Uterus (tissue), 3 donors: ENCODE measurements at regions not wholly inside any gene's neighbourhood (a gene's known extent, or its start where the extent isn't known, plus 50 kb on each side); places are given as distances from the start of the nearest gene placed in this dataset.
"Not testable (repeated sequence)": the region's sequence is repeated elsewhere in the genome, so short reads cannot be mapped to it uniquely, and the experiment has no call there.

Experiments
- DNase-seq, 2 donors: peaks; one replicate each; pipeline ENCODE4 v3.0.0-alpha.2; 2019 to 2020
- H3K27ac ChIP-seq, 2 donors: fragments of 200-600 bp; sonication (generic); 1 replicate in 1 of 2; 2 replicates in 1 of 2; pipeline ENCODE4 v1.5.1; 2016 to 2018
- H3K27me3 ChIP-seq, 2 donors: fragments of 200-600 bp; sonication (generic); one replicate each; pipeline ENCODE4 v1.5.1; 2018 to 2019; ENCODE audit warnings: control low read depth in 1 of 2
- H3K36me3 ChIP-seq, 2 donors: fragments of 200-600 bp; sonication (generic); one replicate each; pipeline ENCODE4 v1.5.1; 2019; ENCODE audit warnings: control low read depth in 1 of 2
- H3K4me1 ChIP-seq, 2 donors: fragments of 200-600 bp; sonication (generic); one replicate each; pipeline ENCODE4 v1.5.1; 2018 to 2019; ENCODE audit warnings: control low read depth in 1 of 2
- H3K4me3 ChIP-seq, 2 donors: fragments of 200-600 bp; sonication (generic); 1 replicate in 1 of 2; 2 replicates in 1 of 2; pipeline ENCODE4 v1.5.1; 2018 to 2019; ENCODE audit warnings: mild to moderate bottlenecking in 1 of 2
- H3K9me3 ChIP-seq, 2 donors: fragments of 200-600 bp; sonication (generic); one replicate each; pipeline ENCODE4 v1.5.1; 2019; ENCODE audit warnings: control low read depth in 1 of 2
- POLR2A ChIP-seq, 2 donors: fragments of 450-650 bp; IDR thresholded peaks; one replicate each; pipeline ENCODE4 v1.6.1; 2016; ENCODE audit warnings: antibody characterized with exemption in 2 of 2, mild to moderate bottlenecking in 1 of 2, moderate library complexity in 1 of 2
- intact Hi-C: fragments of 100-400 bp; cut with DNase I; formaldehyde crosslinking; loops from one replicate; pipeline ENCODE4 v1.15.1; 2023; ENCODE audit warnings: low total_unique reads
- TF ChIP-seq, protein P1 (sequence below), 4 experiments: fragments of 200-600 bp in 2 of 4; fragments of 450-650 bp in 2 of 4; sonication (generic) in 2 of 4; IDR thresholded peaks; one replicate each; pipeline ENCODE4 v1.5.1; 2016 to 2019; ENCODE audit warnings: antibody characterized with exemption in 4 of 4, mild to moderate bottlenecking in 2 of 4, moderate library complexity in 1 of 4
- donor health status: DM: yes; HTN: yes; CAD: no.

DNA sequence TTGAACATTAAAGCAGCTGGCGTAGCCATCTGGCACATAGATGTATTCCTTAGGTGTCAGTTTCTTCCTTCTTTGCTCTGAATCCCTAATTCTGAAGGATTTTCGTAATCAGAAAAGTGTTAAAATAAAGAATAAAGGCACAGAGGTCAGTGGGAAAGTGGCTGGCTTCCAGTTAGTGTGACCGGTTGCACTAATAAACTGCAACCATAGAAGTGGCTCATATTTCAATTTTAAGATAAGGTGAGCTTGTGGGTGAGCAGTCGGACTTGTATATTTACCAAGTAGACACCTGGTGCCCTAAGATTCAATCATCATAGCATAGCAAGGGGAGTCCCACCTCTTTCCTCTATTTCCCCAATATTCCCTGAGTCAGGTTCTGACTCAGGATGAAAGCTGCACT is 459.6 kb downstream of the ACTL7B start:
- TF ChIP-seq POLR2A (IDR thresholded peaks at IDR 0.05) = no peak
- TF ChIP-seq, protein P1, sequence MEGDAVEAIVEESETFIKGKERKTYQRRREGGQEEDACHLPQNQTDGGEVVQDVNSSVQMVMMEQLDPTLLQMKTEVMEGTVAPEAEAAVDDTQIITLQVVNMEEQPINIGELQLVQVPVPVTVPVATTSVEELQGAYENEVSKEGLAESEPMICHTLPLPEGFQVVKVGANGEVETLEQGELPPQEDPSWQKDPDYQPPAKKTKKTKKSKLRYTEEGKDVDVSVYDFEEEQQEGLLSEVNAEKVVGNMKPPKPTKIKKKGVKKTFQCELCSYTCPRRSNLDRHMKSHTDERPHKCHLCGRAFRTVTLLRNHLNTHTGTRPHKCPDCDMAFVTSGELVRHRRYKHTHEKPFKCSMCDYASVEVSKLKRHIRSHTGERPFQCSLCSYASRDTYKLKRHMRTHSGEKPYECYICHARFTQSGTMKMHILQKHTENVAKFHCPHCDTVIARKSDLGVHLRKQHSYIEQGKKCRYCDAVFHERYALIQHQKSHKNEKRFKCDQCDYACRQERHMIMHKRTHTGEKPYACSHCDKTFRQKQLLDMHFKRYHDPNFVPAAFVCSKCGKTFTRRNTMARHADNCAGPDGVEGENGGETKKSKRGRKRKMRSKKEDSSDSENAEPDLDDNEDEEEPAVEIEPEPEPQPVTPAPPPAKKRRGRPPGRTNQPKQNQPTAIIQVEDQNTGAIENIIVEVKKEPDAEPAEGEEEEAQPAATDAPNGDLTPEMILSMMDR (IDR thresholded peaks at IDR 0.05) = no peak
- Histone ChIP-seq H3K4me3 (no peak overlapping the region), H3K27me3 (no peaks in the 10 kb centered on the region)

DNA sequence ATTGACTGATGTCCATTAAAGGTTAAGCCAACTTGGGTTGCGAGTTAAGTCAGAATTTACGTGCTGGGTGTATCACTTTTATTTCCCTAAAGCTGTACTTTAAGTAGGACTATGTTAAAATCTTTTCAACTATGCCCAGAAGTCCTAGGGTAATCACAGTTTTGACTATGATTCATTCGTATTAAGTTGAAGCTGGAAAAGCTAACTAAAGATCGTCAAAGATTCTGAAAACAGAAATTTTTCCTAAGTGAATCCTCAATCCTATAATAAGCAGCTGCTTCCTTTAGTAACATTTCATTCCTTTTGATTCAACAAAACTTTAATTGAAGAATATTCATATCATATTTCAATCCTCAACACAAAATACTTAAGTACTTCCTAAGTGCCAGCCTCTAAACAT is 460.4 kb downstream of the ACTL7B start:
- Histone ChIP-seq H3K27ac (no peak overlapping the region), H3K36me3 (no peaks in the 10 kb centered on the region), H3K4me1 (no peaks in the 10 kb centered on the region), H3K9me3 (no peaks in the 10 kb centered on the region), H3K27me3 (no peaks in the 10 kb centered on the region), H3K4me3 (no peak overlapping the region)
- intact Hi-C loops = no loop called here
- DNase-seq = no peak
- no peak for TF ChIP-seq POLR2A (IDR thresholded peaks at IDR 0.05)
- TF ChIP-seq, protein P1 (IDR thresholded peaks at IDR 0.05) = no peak

More for the DNA sequence above, 459.6 kb downstream of the ACTL7B start:
- intact Hi-C loops = no loop called here
- Histone ChIP-seq H3K27ac (no peak overlapping the region), H3K4me1 (no peaks in the 10 kb centered on the region), H3K36me3 (no peaks in the 10 kb centered on the region), H3K9me3 (no peaks in the 10 kb centered on the region)
- no peak for DNase-seq

DNA sequence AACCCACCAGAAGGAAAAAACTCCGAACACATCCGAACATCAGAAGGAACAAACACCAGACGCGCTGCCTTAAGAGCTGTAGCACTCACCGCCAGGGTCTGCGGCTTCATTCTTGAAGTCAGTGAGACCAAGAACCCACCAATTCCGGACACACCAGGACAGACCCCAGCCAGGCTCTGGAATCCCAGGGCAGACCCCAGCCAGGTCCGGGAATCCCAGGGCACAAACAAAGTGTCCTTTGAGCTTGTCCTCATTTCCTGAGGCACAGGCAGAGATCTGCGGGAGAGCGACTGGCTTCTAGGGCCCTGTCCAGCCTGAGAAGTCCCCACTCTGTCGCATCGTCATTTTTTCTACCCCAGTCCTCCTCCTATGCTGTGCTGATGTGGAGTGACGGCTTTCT is 461.1 kb downstream of the ACTL7B start:
- intact Hi-C loops = no loop called here
- no peaks in the 10 kb centered on the region for H3K9me3 ChIP-seq
- no peak overlapping the region for H3K27ac ChIP-seq
- no peaks in the 10 kb centered on the region for H3K4me1 ChIP-seq
- DNase-seq = no peak
- no peaks in the 10 kb centered on the region for H3K36me3 ChIP-seq
- TF ChIP-seq, protein P1 (IDR thresholded peaks at IDR 0.05) = no peak
- no peak for TF ChIP-seq POLR2A (IDR thresholded peaks at IDR 0.05)
- no peaks in the 10 kb centered on the region for H3K27me3 ChIP-seq
- no peak overlapping the region for H3K4me3 ChIP-seq

GRCh38 chr9:108393481-108394001 is 462.2 kb downstream of the ACTL7B start:
- H3K4me3 ChIP-seq, H3K9me3 ChIP-seq, H3K27me3 ChIP-seq, H3K27ac ChIP-seq, H3K4me1 ChIP-seq, H3K36me3 ChIP-seq, intact Hi-C loops, DNase-seq: not testable (repeated sequence)

DNA sequence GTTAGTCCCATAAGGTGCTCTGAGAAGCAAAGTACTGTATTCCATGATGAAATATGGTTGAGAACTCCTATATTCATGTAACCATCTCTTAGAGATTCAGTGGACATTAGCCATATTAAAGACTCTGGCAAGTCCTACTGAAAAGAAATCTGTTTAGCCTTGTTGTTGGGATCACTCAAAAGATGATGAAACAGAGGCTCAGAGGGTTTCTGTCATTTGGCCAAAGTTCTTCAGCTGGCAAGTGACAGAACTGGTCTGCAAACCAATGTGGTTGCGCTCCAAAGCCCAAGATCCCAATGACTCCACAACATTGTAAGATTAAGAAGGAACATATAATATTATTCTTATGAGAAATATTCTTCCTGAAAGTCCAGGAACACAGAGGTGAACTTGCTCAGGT is 462.9 kb downstream of the ACTL7B start:
- intact Hi-C loops = no loop called here
- H3K9me3 ChIP-seq = no peaks in the 10 kb centered on the region
- H3K36me3 ChIP-seq = no peaks in the 10 kb centered on the region
- H3K27me3 ChIP-seq = no peaks in the 10 kb centered on the region
- no peaks in the 10 kb centered on the region for H3K4me1 ChIP-seq
- TF ChIP-seq POLR2A (IDR thresholded peaks at IDR 0.05) = no peak
- TF ChIP-seq, protein P1 (IDR thresholded peaks at IDR 0.05) = no peak
- no peak overlapping the region for H3K27ac ChIP-seq
- no peak overlapping the region for H3K4me3 ChIP-seq
- no peak for DNase-seq

DNA sequence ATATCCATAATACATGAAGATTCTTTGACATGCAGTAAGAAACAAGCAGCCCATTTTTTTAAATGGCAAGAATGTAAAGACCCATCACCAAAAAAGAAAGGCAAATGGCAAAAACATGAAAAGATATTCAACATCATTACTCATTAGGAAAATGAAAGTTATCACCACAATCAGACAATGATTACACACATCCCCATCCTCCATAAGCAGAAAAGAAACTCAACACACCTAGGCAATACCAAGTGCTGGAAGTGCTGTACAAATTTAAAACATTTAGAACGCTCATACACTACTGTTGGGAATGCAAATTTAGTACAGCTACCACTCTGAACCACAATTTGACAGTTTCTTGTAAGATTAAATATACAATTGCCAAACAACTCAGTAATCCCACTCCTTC is 466.7 kb downstream of the ACTL7B start:
- no peaks in the 10 kb centered on the region for H3K27me3 ChIP-seq

More for the DNA sequence above, 466.7 kb downstream of the ACTL7B start:
- H3K27ac ChIP-seq = no peak overlapping the region
- H3K9me3 ChIP-seq = no peaks in the 10 kb centered on the region
- no peak for TF ChIP-seq POLR2A (IDR thresholded peaks at IDR 0.05)
- TF ChIP-seq, protein P1 (IDR thresholded peaks at IDR 0.05) = no peak
- no peak for DNase-seq
- H3K4me3 ChIP-seq = no peak overlapping the region
- no peaks in the 10 kb centered on the region for H3K4me1 ChIP-seq
- intact Hi-C loops = no loop called here
- no peaks in the 10 kb centered on the region for H3K36me3 ChIP-seq
